Common myeloid progenitor, CD34-positive (primary cell): ENCODE measurements at regions not wholly inside any gene's neighbourhood (a gene's known extent, or its start where the extent isn't known, plus 50 kb on each side); places are given as distances from the start of the nearest gene placed in this dataset.
A peak's percentile ranks its signal among the peaks of the same experiment; 100 is the strongest.

ENCODE experiments used
- CTCF ChIA-PET: fragments of 350-600 bp; sonication (Branson Sonifier 250); formaldehyde crosslinking; loops from one replicate; lab custom pipeline; 2021; ENCODE audit warnings: antibody characterized with exemption; lab: Charles Lee
- POLR2A ChIA-PET: fragments of 350-600 bp; sonication (Branson Sonifier 250); formaldehyde crosslinking; loops from one replicate; lab custom pipeline; 2021; ENCODE audit warnings: antibody characterized with exemption; lab: Charles Lee
- DNase-seq, 3 donors: peaks; one replicate each; pipeline versions ENCODE4 v3.0.0 to v3.0.0-alpha.2; 2013
- H3K27ac ChIP-seq, 2 experiments: 1 replicate in 1 of 2; 2 replicates in 1 of 2; pipeline ENCODE4 v1.7.0; 2013; ENCODE audit warnings: inconsistent platforms in 2 of 2, low read length in 2 of 2, mild to moderate bottlenecking in 2 of 2, low read depth in 1 of 2, moderate library complexity in 1 of 2; ENCODE audit not compliant: severe bottlenecking in 2 of 2, insufficient read depth in 1 of 2, poor library complexity in 1 of 2
- H3K27me3 ChIP-seq, 5 experiments: replicated peaks in 2 of 5; 1 replicate in 3 of 5; 2 replicates in 2 of 5; pipeline versions ENCODE4 v1.6.1 to v1.7.0; 2013; ENCODE audit warnings: low read length in 4 of 5, mild to moderate bottlenecking in 2 of 5, moderate library complexity in 2 of 5, inconsistent platforms in 1 of 5; ENCODE audit not compliant: insufficient read depth in 5 of 5, control insufficient read depth in 4 of 5
- H3K36me3 ChIP-seq, 4 experiments: 1 replicate in 2 of 4; 2 replicates in 2 of 4; pipeline versions ENCODE4 v1.6.1 to v1.7.0; 2013; ENCODE audit warnings: low read length in 3 of 4, control low read depth in 1 of 4, mild to moderate bottlenecking in 1 of 4; ENCODE audit not compliant: control insufficient read depth in 4 of 4, insufficient read depth in 4 of 4
- H3K4me1 ChIP-seq, 4 experiments: 1 replicate in 3 of 4; 2 replicates in 1 of 4; pipeline versions ENCODE4 v1.6.1 to v1.7.1; 2013; ENCODE audit warnings: low read length in 3 of 4, mild to moderate bottlenecking in 3 of 4, control low read depth in 1 of 4, inconsistent platforms in 1 of 4, moderate library complexity in 1 of 4; ENCODE audit not compliant: control insufficient read depth in 4 of 4, insufficient read depth in 4 of 4; ENCODE audit errors: control extremely low read depth in 1 of 4
- H3K4me3 ChIP-seq, 7 experiments: 1 replicate in 4 of 7; 2 replicates in 3 of 7; pipeline versions ENCODE4 v1.5.1 to v1.7.0; 2013; ENCODE audit warnings: mild to moderate bottlenecking in 7 of 7, low read length in 6 of 7, moderate library complexity in 6 of 7, inconsistent platforms in 2 of 7, low read depth in 2 of 7, control low read depth in 1 of 7; ENCODE audit not compliant: insufficient read depth in 4 of 7, control insufficient read depth in 1 of 7; ENCODE audit errors: extremely low read depth in 1 of 7
- H3K9me3 ChIP-seq, 5 experiments: 1 replicate in 4 of 5; 2 replicates in 1 of 5; pipeline versions ENCODE4 v1.6.1 to v1.7.1; 2013; ENCODE audit warnings: low read length in 4 of 5, mild to moderate bottlenecking in 2 of 5, inconsistent platforms in 1 of 5, low read depth in 1 of 5, moderate library complexity in 1 of 5; ENCODE audit not compliant: control insufficient read depth in 4 of 5, insufficient read depth in 2 of 5; ENCODE audit errors: control extremely low read depth in 1 of 5
- WGBS: methylation state at CpG from one replicate; pipeline ENCODE4 v1.1.5; 2013; ENCODE audit not compliant: insufficient coverage; 5-methylcytosine and 5-hydroxymethylcytosine counted together

- Histone ChIP-seq H3K27ac (no peak overlapping the region), H3K9me3 (no peaks in the 10 kb centered on the region), H3K4me1 (peaks cover 28 to 61% (median 42%) of the 10 kb centered on the region in 4 experiments), H3K27me3 (peaks cover 0 to 7% (median 0%) of the 10 kb centered on the region in 5 experiments), H3K36me3 (no peaks in the 10 kb centered on the region), H3K4me3 (peak overlapping the region in 1 of 7 experiments; percentile 36)
- peak in 2 of 3 donors; percentile 39 to 54 for DNase-seq
- CTCF ChIA-PET, result interaction anchor here (0.9 kb wide), 1 partner anchor 300 kb away, joined by 3 read pairs; no protein-coding TSS in a partner anchor
- POLR2A ChIA-PET, result no interaction called here
Observed at GRCh38 chr9:79880626-79881025, 308.9 kb downstream of the TLE4 start.

- ChIA-PET POLR2A (no interaction called here), CTCF (no interaction called here)
- Histone ChIP-seq H3K4me1 (peaks cover 20 to 40% (median 27%) of the 10 kb centered on the region in 4 experiments), H3K9me3 (no peaks in the 10 kb centered on the region), H3K27me3 (peaks cover 0 to 12% (median 5%) of the 10 kb centered on the region in 5 experiments), H3K36me3 (no peaks in the 10 kb centered on the region), H3K4me3 (no peak overlapping the region), H3K27ac (no peak overlapping the region)
- no CpG with 5 or more reads among the region's 3 CpGs for WGBS
- peak; percentile 58 to 83 (median 79) for DNase-seq
Observed at GRCh38 chr9:79877943-79878602, 306.3 kb downstream of the TLE4 start.

GRCh38 chr9:79868567-79869189, 296.9 kb downstream of the TLE4 start:
- Histone ChIP-seq H3K36me3 (no peaks in the 10 kb centered on the region), H3K4me3 (no peak overlapping the region), H3K9me3 (peaks cover 0 to 2% (median 0%) of the 10 kb centered on the region in 5 experiments), H3K27me3 (peaks cover 0 to 3% (median 0%) of the 10 kb centered on the region in 5 experiments), H3K27ac (no peak overlapping the region), H3K4me1 (peaks cover 9 to 36% (median 15%) of the 10 kb centered on the region in 4 experiments)
- CTCF ChIA-PET, result no interaction called here
- POLR2A ChIA-PET, result no interaction called here
- peak in 2 of 3 donors; percentile 46 to 52 for DNase-seq
- 57% methylated on average over 2 of the region's 2 CpGs for WGBS

- POLR2A ChIA-PET, result no interaction called here
- Histone ChIP-seq H3K27me3 (no peaks in the 10 kb centered on the region), H3K4me1 (peaks cover 5 to 31% (median 15%) of the 10 kb centered on the region in 4 experiments), H3K4me3 (no peak overlapping the region), H3K36me3 (no peaks in the 10 kb centered on the region), H3K9me3 (peaks cover 0 to 9% (median 2%) of the 10 kb centered on the region in 5 experiments), H3K27ac (no peak overlapping the region)
- CTCF ChIA-PET, result no interaction called here
- DNase-seq, result no peak
- WGBS, result 97% methylated on average over 31 of the region's 32 CpGs
Observed at GRCh38 chr9:79862921-79863890, 291.4 kb downstream of the TLE4 start.

- peak overlapping the region in 1 of 7 experiments; percentile 12 for H3K4me3 ChIP-seq
- H3K9me3 ChIP-seq, result peaks cover 0 to 7% (median 2%) of the 10 kb centered on the region in 5 experiments
- DNase-seq, result peak; percentile 39 to 43 (median 42)
- H3K36me3 ChIP-seq, result no peaks in the 10 kb centered on the region
- no peak overlapping the region for H3K27ac ChIP-seq
- WGBS, result 83% methylated on average over 3 of the region's 3 CpGs
- CTCF ChIA-PET, result no interaction called here
- no peaks in the 10 kb centered on the region for H3K27me3 ChIP-seq
- POLR2A ChIA-PET, result no interaction called here
- H3K4me1 ChIP-seq, result peaks cover 0 to 5% (median 0%) of the 10 kb centered on the region in 4 experiments
Observed at GRCh38 chr9:79858508-79858907, 286.7 kb downstream of the TLE4 start.

GRCh38 chr9:79857188-79857587, 285.4 kb downstream of the TLE4 start:
- no peak overlapping the region for H3K27ac ChIP-seq
- H3K36me3 ChIP-seq, result no peaks in the 10 kb centered on the region
- no peaks in the 10 kb centered on the region for H3K27me3 ChIP-seq
- peaks cover 0 to 5% (median 0%) of the 10 kb centered on the region in 4 experiments for H3K4me1 ChIP-seq
- no peak overlapping the region for H3K4me3 ChIP-seq
- DNase-seq, result no peak
- WGBS, result 91% methylated on average over 2 of the region's 2 CpGs
- ChIA-PET POLR2A (no interaction called here), CTCF (interaction anchor here (0.7 kb wide), 1 partner anchor 64 kb away, joined by 4 read pairs; no protein-coding TSS in a partner anchor)
- H3K9me3 ChIP-seq, result peaks cover 0 to 2% (median 0%) of the 10 kb centered on the region in 5 experiments
